Astrocyte (in vitro differentiated cells and primary cell): ENCODE measurements at regions not wholly inside any gene's neighbourhood (a gene's known extent, or its start where the extent isn't known, plus 50 kb on each side); places are given as distances from the start of the nearest gene placed in this dataset.
A peak's percentile ranks its signal among the peaks of the same experiment; 100 is the strongest.

ENCODE experiments used
- DNase-seq: peaks from one replicate; pipeline ENCODE4 v3.0.0-alpha.2; 2010; ENCODE audit warnings: low read depth
- FAIRE-seq: peaks from 2 replicates; lab custom pipeline; 2011; peaks lifted over from hg19 to GRCh38; lab: Jason Lieb, UNC
- H2AFZ ChIP-seq: 2 replicates; pipeline ENCODE4 v1.6.0; 2012; ENCODE audit warnings: low read depth, low read length, inconsistent platforms
- H3K27ac ChIP-seq: 2 replicates; pipeline ENCODE4 v1.5.1; 2011; ENCODE audit warnings: low read depth, low read length, inconsistent platforms
- H3K27me3 ChIP-seq: 2 replicates; pipeline ENCODE4 v1.6.0; 2011; ENCODE audit warnings: low read length, inconsistent platforms; ENCODE audit not compliant: insufficient read depth
- H3K36me3 ChIP-seq: 2 replicates; pipeline ENCODE4 v1.5.1; 2011; ENCODE audit warnings: low read length, inconsistent platforms; ENCODE audit not compliant: insufficient read depth
- H3K4me1 ChIP-seq: 2 replicates; pipeline ENCODE4 v1.5.1; 2011; ENCODE audit warnings: low read length, inconsistent platforms; ENCODE audit not compliant: insufficient read depth
- H3K4me2 ChIP-seq: 2 replicates; pipeline ENCODE4 v1.6.0; 2012; ENCODE audit warnings: low read length, inconsistent platforms
- H3K4me3 ChIP-seq: 2 replicates; pipeline ENCODE4 v1.5.1; 2011; ENCODE audit warnings: low read depth, mild to moderate bottlenecking, low read length, inconsistent platforms; ENCODE audit not compliant: insufficient read depth
- H3K79me2 ChIP-seq: 2 replicates; pipeline ENCODE4 v1.6.0; 2012; ENCODE audit warnings: mild to moderate bottlenecking, low read length, inconsistent platforms; ENCODE audit not compliant: insufficient read depth
- H3K9ac ChIP-seq: 2 replicates; pipeline ENCODE4 v1.6.0; 2012; ENCODE audit warnings: mild to moderate bottlenecking, low read length, inconsistent platforms
- H3K9me3 ChIP-seq: 2 replicates; pipeline ENCODE4 v1.5.1; 2012; ENCODE audit warnings: low read depth, mild to moderate bottlenecking, low read length, inconsistent platforms; ENCODE audit not compliant: insufficient read depth
- H4K20me1 ChIP-seq: 2 replicates; pipeline ENCODE4 v1.6.0; 2012; ENCODE audit warnings: low read length, inconsistent platforms; ENCODE audit not compliant: insufficient read depth
- H3K27ac Mint-ChIP-seq: one replicate; pipeline ENCODE4 v1.8.0; 2021; ENCODE audit warnings: mild to moderate bottlenecking, mixed read lengths; ENCODE audit not compliant: unreplicated experiment
- H3K27me3 Mint-ChIP-seq: one replicate; pipeline ENCODE4 v1.8.0; 2021; ENCODE audit warnings: low read depth, mixed read lengths; ENCODE audit not compliant: unreplicated experiment
- H3K36me3 Mint-ChIP-seq: one replicate; pipeline ENCODE4 v1.8.0; 2021; ENCODE audit warnings: low read depth, mixed read lengths; ENCODE audit not compliant: unreplicated experiment
- H3K4me1 Mint-ChIP-seq: one replicate; pipeline ENCODE4 v1.8.0; 2021; ENCODE audit warnings: low read depth, mixed read lengths; ENCODE audit not compliant: unreplicated experiment
- H3K4me3 Mint-ChIP-seq: one replicate; pipeline ENCODE4 v1.8.0; 2021; ENCODE audit warnings: mild to moderate bottlenecking, moderate library complexity, mixed read lengths; ENCODE audit not compliant: unreplicated experiment
- H3K9me3 Mint-ChIP-seq: one replicate; pipeline ENCODE4 v1.8.0; 2021; ENCODE audit warnings: mild to moderate bottlenecking, mixed read lengths; ENCODE audit not compliant: unreplicated experiment
- EZH2 ChIP-seq: IDR thresholded peaks from 2 replicates; pipeline ENCODE4 v1.6.1; 2012; ENCODE audit warnings: mild to moderate bottlenecking, low read length, inconsistent platforms; ENCODE audit not compliant: insufficient read depth
- TF ChIP-seq, protein P1 (sequence below): IDR thresholded peaks from 2 replicates; pipeline ENCODE4 v1.5.1; 2011; ENCODE audit warnings: low read depth, mild to moderate bottlenecking, inconsistent platforms, low read length, moderate library complexity; ENCODE audit not compliant: insufficient read depth

- Histone ChIP-seq H3K79me2 (no peaks in the 10 kb centered on the region), H3K9ac (no peak overlapping the region), H3K4me2 (no peak overlapping the region), H3K27me3 (no peaks in the 10 kb centered on the region), H2AFZ (no peak overlapping the region), H3K4me1 (peaks cover 20% of the 10 kb centered on the region), H3K27ac (no peak overlapping the region), H3K36me3 (no peaks in the 10 kb centered on the region), H3K4me3 (no peak overlapping the region), H4K20me1 (no peaks in the 10 kb centered on the region), H3K9me3 (no peaks in the 10 kb centered on the region)
- Mint-ChIP-seq H3K9me3 (no peaks in the 10 kb centered on the region), H3K27ac (no peak overlapping the region), H3K4me1 (peaks cover 22% of the 10 kb centered on the region), H3K4me3 (no peak overlapping the region), H3K36me3 (no peaks in the 10 kb centered on the region), H3K27me3 (no peaks in the 10 kb centered on the region)
- DNase-seq: no peak
- FAIRE-seq: no peak
- TF ChIP-seq, protein P1, sequence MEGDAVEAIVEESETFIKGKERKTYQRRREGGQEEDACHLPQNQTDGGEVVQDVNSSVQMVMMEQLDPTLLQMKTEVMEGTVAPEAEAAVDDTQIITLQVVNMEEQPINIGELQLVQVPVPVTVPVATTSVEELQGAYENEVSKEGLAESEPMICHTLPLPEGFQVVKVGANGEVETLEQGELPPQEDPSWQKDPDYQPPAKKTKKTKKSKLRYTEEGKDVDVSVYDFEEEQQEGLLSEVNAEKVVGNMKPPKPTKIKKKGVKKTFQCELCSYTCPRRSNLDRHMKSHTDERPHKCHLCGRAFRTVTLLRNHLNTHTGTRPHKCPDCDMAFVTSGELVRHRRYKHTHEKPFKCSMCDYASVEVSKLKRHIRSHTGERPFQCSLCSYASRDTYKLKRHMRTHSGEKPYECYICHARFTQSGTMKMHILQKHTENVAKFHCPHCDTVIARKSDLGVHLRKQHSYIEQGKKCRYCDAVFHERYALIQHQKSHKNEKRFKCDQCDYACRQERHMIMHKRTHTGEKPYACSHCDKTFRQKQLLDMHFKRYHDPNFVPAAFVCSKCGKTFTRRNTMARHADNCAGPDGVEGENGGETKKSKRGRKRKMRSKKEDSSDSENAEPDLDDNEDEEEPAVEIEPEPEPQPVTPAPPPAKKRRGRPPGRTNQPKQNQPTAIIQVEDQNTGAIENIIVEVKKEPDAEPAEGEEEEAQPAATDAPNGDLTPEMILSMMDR: no peak
- TF ChIP-seq EZH2: no peak
Observed at GRCh38 chr14:53358166-53358565, 205.0 kb upstream of the DDHD1 start.

GRCh38 chr14:53356361-53357150 is 203.4 kb upstream of the DDHD1 start:
- DNase-seq (no peak), FAIRE-seq (no peak)
- Histone ChIP-seq H3K9me3 (no peaks in the 10 kb centered on the region), H3K9ac (no peak overlapping the region), H3K79me2 (no peaks in the 10 kb centered on the region), H4K20me1 (no peaks in the 10 kb centered on the region), H3K4me2 (no peak overlapping the region), H3K4me1 (peaks cover 20% of the 10 kb centered on the region), H3K27ac (no peak overlapping the region), H3K36me3 (no peaks in the 10 kb centered on the region), H2AFZ (no peak overlapping the region), H3K4me3 (no peak overlapping the region), H3K27me3 (no peaks in the 10 kb centered on the region)
- no peak overlapping the region for H3K4me3 Mint-ChIP-seq
- H3K27me3 Mint-ChIP-seq: no peaks in the 10 kb centered on the region
- TF ChIP-seq, protein P1: no peak
- TF ChIP-seq EZH2: no peak
- no peaks in the 10 kb centered on the region for H3K9me3 Mint-ChIP-seq
- H3K27ac Mint-ChIP-seq: peak overlapping the region; percentile 2
- peaks cover 22% of the 10 kb centered on the region for H3K4me1 Mint-ChIP-seq
- no peaks in the 10 kb centered on the region for H3K36me3 Mint-ChIP-seq

DNA sequence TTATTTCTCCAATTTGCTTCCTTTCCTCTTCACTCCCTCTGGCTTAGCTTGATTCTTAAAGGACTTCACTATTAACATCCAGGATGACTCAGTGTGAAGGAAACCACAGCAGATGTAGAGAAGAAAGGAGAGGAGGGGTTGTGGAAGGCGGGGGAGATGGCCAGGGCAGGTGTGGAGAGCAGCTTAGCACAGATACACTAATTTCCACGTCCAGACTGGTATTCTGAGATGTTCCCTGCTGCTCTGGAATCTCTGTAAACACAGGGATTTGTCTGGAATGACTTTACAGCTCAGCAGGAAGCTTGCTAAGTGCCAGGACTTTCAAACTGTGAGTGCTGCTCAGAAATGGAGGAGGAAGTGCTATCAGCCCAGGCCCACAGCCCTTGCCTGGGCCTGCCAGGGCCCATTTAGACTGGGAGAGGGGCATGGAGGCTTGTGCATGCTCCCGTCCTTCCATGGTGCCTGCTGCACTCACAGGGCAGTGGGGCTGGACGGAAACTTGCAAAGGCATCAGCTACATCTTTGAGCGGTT is 202.5 kb upstream of the DDHD1 start:
- TF ChIP-seq, protein P1: no peak
- TF ChIP-seq EZH2: no peak
- H3K4me1 ChIP-seq: peaks cover 20% of the 10 kb centered on the region
- Mint-ChIP-seq H3K4me3 (peak overlapping the region; percentile 28), H3K27me3 (no peaks in the 10 kb centered on the region), H3K36me3 (no peaks in the 10 kb centered on the region), H3K4me1 (peaks cover 22% of the 10 kb centered on the region), H3K27ac (peak overlapping the region; percentile 2), H3K9me3 (no peaks in the 10 kb centered on the region)
- peak overlapping the region; percentile 4 for H3K27ac ChIP-seq
- H3K9me3 ChIP-seq: no peaks in the 10 kb centered on the region
- no peaks in the 10 kb centered on the region for H3K79me2 ChIP-seq
- no peaks in the 10 kb centered on the region for H4K20me1 ChIP-seq
- H3K36me3 ChIP-seq: no peaks in the 10 kb centered on the region
- DNase-seq (peak; percentile 87), FAIRE-seq (peak; percentile 90)
- H3K4me3 ChIP-seq: no peak overlapping the region
- no peak overlapping the region for H3K9ac ChIP-seq
- H3K4me2 ChIP-seq: peak overlapping the region; percentile 68
- no peak overlapping the region for H2AFZ ChIP-seq
- no peaks in the 10 kb centered on the region for H3K27me3 ChIP-seq
